ENCODE measurements at regions not wholly inside any gene's neighbourhood (a gene's known extent, or its start where the extent isn't known, plus 50 kb on each side); places are given as distances from the start of the nearest gene placed in this dataset.

GRCh38 chr4:129246910-129247461 lies 151.0 kb downstream of the C4orf33 start:
- intact Hi-C loops (cut with DNase I) = no loop called here
- no peak overlapping the region for H3K27ac ChIP-seq
- no peaks in the 10 kb centered on the region for H3K9me3 ChIP-seq
- DNase-seq = no peak
- 76 to 78% methylated on average over 15 of the region's 15 CpGs for WGBS, 2 donors
- TF ChIP-seq CTCF (IDR thresholded peaks at IDR 0.05) = no peak
- no peak for TF ChIP-seq POLR2A (IDR thresholded peaks at IDR 0.05)
- H3K4me1 ChIP-seq = no peaks in the 10 kb centered on the region
- H3K4me3 ChIP-seq = no peak overlapping the region
- H3K27me3 ChIP-seq = no peaks in the 10 kb centered on the region
- H3K36me3 ChIP-seq = no peaks in the 10 kb centered on the region

- no peaks in the 10 kb centered on the region for H3K4me1 ChIP-seq
- H3K9me3 ChIP-seq = no peaks in the 10 kb centered on the region
- H3K27me3 ChIP-seq = no peaks in the 10 kb centered on the region
- H3K27ac ChIP-seq = no peak overlapping the region
- DNase-seq = no peak
- H3K4me3 ChIP-seq = no peak overlapping the region
- H3K36me3 ChIP-seq = no peaks in the 10 kb centered on the region
- 63 to 84% methylated on average over 1 of the region's 1 CpG for WGBS, 2 donors
- intact Hi-C loops (cut with DNase I) = no loop called here
- no peak for TF ChIP-seq POLR2A (IDR thresholded peaks at IDR 0.05)
- TF ChIP-seq CTCF (IDR thresholded peaks at IDR 0.05) = no peak
These were observed 152.7 kb downstream of the C4orf33 start for GRCh38 chr4:129248621-129249020.

- no peak for TF ChIP-seq POLR2A (IDR thresholded peaks at IDR 0.05)
- no peak for TF ChIP-seq CTCF (IDR thresholded peaks at IDR 0.05)
- no peak for DNase-seq
- Histone ChIP-seq H3K9me3 (no peaks in the 10 kb centered on the region), H3K4me3 (no peak overlapping the region), H3K27me3 (no peaks in the 10 kb centered on the region), H3K4me1 (no peaks in the 10 kb centered on the region), H3K27ac (no peak overlapping the region), H3K36me3 (no peaks in the 10 kb centered on the region)
- intact Hi-C loops (cut with DNase I) = no loop called here
These were observed 158.2 kb downstream of the C4orf33 start for GRCh38 chr4:129254126-129254525.

- H3K4me3 ChIP-seq = no peak overlapping the region
- DNase-seq = no peak
- no peaks in the 10 kb centered on the region for H3K4me1 ChIP-seq
- no peaks in the 10 kb centered on the region for H3K36me3 ChIP-seq
- no peaks in the 10 kb centered on the region for H3K27me3 ChIP-seq
- intact Hi-C loops (cut with DNase I) = no loop called here
- no peaks in the 10 kb centered on the region for H3K9me3 ChIP-seq
- no peak overlapping the region for H3K27ac ChIP-seq
- TF ChIP-seq POLR2A (IDR thresholded peaks at IDR 0.05) (no peak), CTCF (IDR thresholded peaks at IDR 0.05) (no peak)
These were observed 158.6 kb downstream of the C4orf33 start for GRCh38 chr4:129254526-129254925.

GRCh38 chr4:129261584-129261983 lies 165.6 kb downstream of the C4orf33 start:
- WGBS, 2 donors = 59 to 62% methylated on average over 2 of the region's 2 CpGs
- no peak overlapping the region for H3K4me3 ChIP-seq
- H3K9me3 ChIP-seq = no peaks in the 10 kb centered on the region
- TF ChIP-seq CTCF (IDR thresholded peaks at IDR 0.05) (no peak), POLR2A (IDR thresholded peaks at IDR 0.05) (no peak)
- intact Hi-C loops (cut with DNase I) = no loop called here
- no peak overlapping the region for H3K27ac ChIP-seq
- no peaks in the 10 kb centered on the region for H3K27me3 ChIP-seq
- H3K4me1 ChIP-seq = no peaks in the 10 kb centered on the region
- DNase-seq = no peak
- no peaks in the 10 kb centered on the region for H3K36me3 ChIP-seq
